ENCODE measurements at regions not wholly inside any gene's neighbourhood (a gene's known extent, or its start where the extent isn't known, plus 50 kb on each side); places are given as distances from the start of the nearest gene placed in this dataset.
"Not testable (repeated sequence)": the region's sequence is repeated elsewhere in the genome, so short reads cannot be mapped to it uniquely, and the experiment has no call there.

DNA sequence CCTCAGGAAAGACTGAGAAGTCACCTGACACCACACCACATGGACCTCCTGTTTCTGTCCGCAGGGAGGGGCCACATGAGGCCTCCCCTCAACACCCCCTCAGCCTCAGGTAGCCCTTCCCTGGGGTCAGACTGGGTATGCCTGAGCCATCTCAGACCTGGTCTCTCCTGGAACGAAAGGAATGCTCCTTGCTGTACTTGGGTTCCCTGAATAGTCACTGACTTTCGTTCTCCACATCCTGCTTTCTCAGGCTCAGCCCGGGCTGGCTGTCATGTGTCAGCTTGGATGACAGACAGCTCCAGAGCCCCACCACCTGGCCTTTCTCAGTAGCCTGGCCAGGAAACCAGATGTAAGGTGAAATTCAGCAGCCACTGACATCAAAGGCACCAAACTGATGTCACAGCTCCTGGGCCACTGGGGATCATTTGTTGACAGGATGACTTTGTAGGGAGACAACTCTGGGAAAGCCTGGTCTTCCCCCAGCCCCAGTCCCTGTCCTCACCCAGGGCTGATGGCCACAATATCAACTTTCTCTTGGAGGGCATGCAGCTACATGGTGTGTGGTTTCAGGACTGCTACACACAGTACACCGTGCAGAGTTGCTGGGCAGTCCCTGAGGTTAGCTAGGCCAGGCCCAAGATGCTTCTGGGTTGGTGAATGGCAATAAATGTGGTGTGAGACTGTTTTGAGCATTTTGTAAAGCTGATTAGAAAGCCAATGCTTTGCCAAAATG, 141.4 kb upstream of the MRPS22 start:
- no peak for DNase-seq

DNA sequence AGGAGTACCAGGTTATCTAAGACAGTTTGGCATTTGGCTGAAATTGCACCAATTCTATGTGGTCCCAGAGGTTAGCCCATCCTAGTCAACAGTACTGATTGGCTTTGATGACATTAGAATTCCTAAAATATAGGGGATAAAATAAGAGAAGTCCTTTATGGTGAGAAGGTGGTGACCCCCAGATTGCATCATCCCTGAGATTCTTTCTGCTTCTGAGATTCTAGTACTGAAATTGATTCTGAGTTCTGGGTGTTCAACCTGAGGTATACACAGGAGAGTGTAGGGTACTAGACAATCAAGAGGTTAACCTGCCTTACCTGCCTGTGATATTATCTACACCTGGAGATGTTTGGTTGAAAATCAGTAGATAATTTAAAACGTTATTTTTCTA, 140.9 kb upstream of the MRPS22 start:
- DNase-seq: no peak

DNA sequence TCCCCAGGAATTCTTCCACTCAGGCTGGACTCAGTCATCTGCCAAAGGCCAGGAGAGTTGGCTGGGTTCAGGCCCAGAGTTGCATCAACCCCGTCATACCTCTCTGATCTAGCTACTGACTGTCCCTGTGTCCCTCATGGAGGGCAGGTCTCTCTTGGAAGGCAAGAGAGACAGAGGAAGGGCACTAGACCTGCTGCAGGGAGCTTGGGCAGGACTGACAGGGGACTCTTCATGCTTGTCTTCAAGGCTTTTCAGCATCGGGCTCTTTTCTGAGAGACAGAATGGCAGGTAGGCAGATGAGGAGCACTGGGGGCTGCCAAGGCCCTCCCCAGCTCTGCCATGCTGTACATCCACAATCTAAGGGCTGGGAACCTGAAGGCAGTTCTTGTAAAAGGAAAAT, 140.1 kb upstream of the MRPS22 start:
- DNase-seq: no peak

GRCh38 chr3:139204728-139205127, 139.1 kb upstream of the MRPS22 start:
- no peak for DNase-seq

GRCh38 chr3:139213936-139214335, 129.9 kb upstream of the MRPS22 start:
- no peak for DNase-seq

DNA sequence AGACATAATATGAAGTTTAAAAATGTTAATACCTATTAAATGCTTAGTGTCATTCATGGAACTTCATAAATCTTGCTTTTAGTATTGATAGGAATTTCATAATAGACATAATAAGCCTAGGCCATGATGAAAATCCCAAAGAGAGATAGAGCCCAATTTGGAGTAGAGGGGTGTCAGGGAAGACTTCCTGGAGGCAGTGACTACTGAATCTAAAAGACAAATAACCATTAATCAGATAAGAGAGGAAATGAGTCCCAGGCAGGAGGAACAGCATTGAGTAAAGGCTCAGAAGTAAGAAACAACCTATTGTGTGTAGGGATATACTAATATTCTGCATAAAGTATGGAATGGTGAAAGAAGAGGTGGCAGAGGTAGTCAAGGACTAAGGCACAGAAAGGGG, 126.9 kb upstream of the MRPS22 start:
- no peak for DNase-seq

DNA sequence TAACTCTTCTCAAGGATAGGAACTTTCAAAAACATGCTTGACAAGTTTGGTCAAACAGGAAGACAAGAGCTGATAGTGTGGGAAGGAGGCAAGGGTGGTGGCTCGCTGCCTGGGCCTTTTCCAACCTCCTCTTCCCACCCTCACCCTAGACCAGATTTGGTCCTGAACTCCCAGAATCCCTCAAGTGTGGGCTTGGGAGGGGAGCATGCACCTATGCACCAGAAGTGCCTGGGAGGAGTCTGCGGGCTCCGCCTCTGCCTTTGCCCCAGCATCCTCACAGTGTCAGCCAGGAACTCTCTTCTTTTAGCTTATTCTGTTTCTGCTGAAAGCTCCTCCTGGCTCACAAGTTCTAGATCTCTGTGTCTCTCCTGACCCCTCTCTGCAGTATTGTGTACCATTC, 126.2 kb upstream of the MRPS22 start:
- DNase-seq: no peak

- no peak for DNase-seq
These were observed 125.8 kb upstream of the MRPS22 start for GRCh38 chr3:139218046-139218445.

DNA sequence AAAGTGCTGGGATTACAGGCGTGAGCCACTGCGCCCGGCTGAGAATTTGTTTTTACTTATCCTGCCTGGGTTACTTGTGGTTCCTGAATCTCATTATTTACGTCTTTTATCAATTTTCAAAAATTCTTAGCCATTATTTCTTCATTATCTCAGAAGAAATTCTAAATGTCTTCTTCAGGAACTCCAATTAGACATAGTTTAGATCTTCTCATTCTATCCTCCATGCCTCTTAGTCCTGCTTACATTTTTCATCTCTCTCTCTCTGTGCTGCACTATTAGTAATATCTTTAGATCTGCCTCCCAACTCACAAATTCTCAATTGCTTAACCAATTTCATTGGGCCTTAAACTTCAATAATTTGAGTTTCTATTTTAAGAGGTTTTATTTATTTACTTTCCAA, 124.4 kb upstream of the MRPS22 start:
- no peak for DNase-seq

DNA sequence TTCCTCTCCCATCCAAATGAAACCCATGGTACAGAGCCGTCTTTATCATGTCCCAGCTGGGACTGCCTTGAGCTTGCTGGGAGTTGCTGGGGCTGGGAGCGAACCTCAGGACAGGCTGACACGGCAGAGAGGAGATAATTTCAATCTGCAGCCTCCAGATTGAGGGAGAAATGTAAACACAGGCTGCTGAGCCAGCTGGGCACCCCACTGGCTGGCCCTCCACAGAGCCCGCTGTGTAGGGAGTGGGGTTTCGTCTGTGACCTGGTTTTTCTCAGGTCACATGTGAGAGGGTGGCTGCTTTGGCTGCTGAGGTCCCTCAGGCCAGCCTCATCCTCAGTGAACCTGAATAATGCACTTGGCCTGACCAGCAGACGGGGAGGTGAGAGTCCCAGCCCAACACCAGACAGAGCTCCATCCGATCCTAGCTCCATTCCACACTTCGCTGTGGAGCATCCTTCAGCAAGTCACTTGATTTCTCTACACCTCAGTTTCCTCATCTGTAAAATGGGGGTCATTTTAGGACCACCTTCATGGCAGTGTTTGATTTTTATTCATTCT, 121.6 kb upstream of the MRPS22 start:
- no peak for DNase-seq

DNA sequence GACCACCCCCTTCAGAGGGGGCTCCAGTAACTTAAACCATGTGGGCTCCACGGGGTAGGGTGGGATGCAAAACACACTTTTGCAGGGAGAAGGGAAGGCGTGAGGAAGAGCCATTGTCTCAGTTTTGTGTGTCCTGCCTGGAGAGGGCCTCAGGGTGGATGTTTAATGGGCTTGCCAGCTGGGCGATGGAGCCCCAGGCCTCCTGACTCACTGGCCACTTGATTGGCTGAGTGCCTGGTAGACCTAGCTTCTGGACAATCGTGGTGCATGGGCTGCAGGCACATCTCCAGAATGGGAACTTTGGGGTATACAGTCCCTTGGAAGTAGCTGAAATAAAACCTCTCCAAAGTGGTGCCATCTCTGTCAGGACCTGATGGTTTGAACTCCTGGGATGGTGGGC, 118.3 kb upstream of the MRPS22 start:
- DNase-seq: no peak

- no peak for DNase-seq
These were observed 117.1 kb upstream of the MRPS22 start for GRCh38 chr3:139226731-139227130.

DNA sequence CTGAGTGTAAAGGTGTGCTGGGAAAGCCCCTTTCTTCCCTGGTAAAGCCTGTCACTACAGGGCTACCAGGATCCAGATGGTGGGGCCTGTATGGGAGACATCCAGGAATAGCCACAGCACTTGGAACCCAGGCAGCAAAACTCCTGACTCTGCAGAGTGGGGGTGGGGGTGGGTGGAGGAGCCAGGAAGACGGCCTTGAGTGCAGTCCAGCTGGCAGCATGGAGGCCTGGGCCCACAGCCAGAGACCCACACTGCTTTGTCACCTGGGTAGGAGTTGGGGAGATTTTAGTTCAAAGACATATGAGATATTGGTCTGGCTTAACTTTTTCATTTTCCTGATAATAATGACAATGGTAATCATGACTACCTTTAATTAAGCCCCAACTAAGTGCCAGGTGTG, 116.7 kb upstream of the MRPS22 start:
- no peak for DNase-seq

DNA sequence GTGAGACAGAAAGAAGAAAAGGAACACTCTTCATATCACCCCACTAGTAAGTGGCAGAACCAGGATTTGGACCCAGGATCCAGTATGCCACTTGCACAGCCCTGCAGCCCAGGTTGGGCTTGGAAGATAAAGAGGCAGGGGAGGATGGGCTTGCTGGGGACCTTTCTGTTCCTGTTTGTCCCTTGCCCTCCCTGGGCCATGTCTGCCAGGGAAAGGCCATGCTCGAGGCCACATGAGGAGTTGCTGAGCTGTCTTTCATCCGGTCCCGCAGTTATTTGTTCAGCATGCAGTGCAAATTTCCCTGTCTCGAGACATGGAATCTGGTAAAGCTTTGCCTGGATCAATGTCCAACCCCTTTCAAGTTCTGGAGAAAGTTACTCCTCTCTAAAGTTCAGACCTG, 116.0 kb upstream of the MRPS22 start:
- DNase-seq: no peak

DNA sequence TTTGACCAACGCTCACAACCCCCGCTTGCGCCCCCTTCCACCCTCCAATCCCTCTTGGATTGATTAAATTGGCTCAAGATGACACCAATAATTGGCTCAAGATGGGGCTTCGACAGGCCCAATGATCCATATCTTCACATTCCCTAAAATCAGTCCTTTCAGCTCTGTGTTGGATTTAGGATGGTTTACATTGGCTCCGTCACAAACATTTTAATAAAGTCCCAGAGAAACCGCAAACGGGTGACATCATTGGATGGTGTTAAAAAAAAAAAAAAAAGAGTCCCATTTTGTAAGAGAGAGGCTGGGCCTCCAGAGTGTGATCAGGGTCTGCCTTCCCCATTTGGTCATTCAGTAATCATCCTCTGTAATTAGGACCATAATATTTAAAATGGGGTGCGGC, 113.4 kb upstream of the MRPS22 start:
- DNase-seq: no peak

DNA sequence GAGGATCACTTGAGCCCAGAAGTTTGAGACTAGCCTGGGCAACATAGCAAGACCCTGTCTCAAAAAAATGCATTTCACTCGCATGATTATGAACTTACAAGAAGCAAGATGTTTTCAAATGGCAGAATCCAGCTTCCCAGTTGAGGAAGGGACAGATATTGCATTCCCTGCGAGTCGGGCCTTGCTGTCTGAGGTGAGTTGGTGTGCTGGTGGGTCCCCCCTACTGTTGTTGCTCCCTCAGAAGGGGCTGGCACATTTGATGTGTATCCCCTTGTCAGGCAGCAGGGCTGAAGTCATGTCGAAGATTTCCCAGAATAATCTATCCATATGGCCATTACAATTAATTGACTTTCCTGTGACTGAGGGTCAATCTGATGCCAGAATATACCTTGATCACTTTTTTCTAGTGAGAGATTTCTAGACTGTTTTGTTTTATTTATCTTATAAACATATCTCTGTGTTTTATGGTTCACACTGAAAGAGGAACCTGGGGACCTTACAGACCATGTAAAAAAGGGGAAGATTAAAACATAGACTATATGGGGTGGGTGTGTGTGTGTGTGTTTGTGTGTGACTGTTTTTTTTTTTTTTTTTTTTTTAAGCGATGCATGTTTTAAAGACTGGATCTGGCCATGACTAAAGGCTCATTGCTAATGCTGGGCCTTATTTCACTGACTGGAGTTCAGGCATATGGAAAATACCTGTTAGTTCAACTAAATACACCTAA, 112.1 kb upstream of the MRPS22 start:
- no peak for DNase-seq

GRCh38 chr3:139232341-139232740, 111.5 kb upstream of the MRPS22 start:
- DNase-seq: not testable (repeated sequence)

- no peak for DNase-seq
These were observed 109.3 kb upstream of the MRPS22 start for GRCh38 chr3:139234491-139234890.

DNA sequence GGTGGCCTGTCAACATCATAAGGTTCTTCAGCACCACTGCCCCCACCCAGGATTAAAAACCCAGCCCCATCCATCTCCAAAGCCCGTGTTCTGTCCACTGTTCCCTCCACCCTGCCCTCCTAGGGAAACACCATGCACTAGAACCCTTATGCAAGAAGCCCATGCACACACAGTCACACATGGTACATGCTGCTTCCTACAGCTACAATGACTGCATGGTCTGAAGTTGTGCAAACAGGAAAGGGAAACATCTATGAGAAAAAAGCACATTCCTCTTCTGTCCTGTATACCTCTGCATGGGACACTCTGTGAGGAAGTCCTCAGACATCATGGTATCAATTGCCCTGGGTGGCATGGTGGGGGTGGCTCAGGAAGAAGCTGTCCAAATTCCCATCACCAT, 108.6 kb upstream of the MRPS22 start:
- DNase-seq: no peak

DNA sequence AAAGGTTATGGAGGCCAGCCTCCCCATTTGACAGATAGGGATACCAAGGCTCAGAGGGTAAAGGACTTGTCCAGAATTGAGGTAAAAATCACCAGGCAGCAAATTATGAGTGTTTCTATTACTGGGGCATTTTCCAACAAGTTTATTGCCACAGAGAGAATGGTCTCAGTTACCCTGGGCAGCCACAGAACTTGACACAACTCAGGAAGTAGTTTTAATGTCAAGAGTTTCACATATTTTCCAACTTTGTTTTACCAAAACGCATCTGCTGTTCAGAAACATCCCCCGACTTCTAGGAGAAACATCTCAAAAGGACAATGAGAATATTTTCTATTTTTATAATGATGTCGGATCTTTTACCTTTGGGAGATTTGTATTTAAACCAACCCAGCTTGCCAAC, 107.5 kb upstream of the MRPS22 start:
- DNase-seq: no peak

GRCh38 chr3:139238281-139239030, 105.4 kb upstream of the MRPS22 start:
- no peak for DNase-seq

GRCh38 chr3:139239550-139239949, 104.3 kb upstream of the MRPS22 start:
- no peak for DNase-seq

GRCh38 chr3:139241783-139242182, 102.0 kb upstream of the MRPS22 start:
- DNase-seq: no peak

DNA sequence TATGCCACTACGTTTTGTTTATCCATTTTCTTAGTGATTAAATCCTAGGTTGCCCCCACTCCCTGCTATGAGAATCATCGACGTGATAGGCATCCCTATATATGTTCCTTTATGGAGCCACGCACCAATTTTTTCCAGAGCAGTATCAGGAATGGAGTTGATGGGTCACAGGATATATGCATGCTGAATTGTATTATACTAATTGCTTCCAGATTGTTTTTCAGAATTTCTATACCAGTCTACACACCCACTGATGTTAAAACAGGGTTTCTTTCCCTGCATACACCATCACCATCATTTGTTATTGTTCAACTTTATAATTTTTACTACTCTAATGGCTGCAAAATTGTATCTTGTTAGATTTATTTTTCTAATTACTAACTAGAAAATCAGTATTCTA, 100.1 kb upstream of the MRPS22 start:
- no peak for DNase-seq

All from right forelimb (tissue), 1 donor.